ENCODE measurements at regions not wholly inside any gene's neighbourhood (a gene's known extent, or its start where the extent isn't known, plus 50 kb on each side); places are given as distances from the start of the nearest gene placed in this dataset.

GRCh38 chr7:42671627-42672026 is 240.2 kb downstream of the C7orf25 start:
- no peak for TF ChIP-seq CTCF (IDR thresholded peaks at IDR 0.05; ENCODE audit: borderline replicate concordance, extremely low read depth, low read length, poor library complexity, severe bottlenecking)
- TF ChIP-seq EZH2 (IDR thresholded peaks at IDR 0.05; ENCODE audit: borderline replicate concordance, low read depth, low read length, severe bottlenecking), result no peak

All from DND-41 (cell line).